ENCODE measurements at regions not wholly inside any gene's neighbourhood (a gene's known extent, or its start where the extent isn't known, plus 50 kb on each side); places are given as distances from the start of the nearest gene placed in this dataset.

GRCh38 chr11:131195661-131196517 lies 174.5 kb upstream of the NTM start:
- no peak for DNase-seq

GRCh38 chr11:131198161-131199014 lies 172.0 kb upstream of the NTM start:
- DNase-seq = no peak

- no peak for DNase-seq
These were observed 171.5 kb upstream of the NTM start for GRCh38 chr11:131199015-131199280.

- no peak for DNase-seq
These were observed 168.7 kb upstream of the NTM start for GRCh38 chr11:131201674-131202073.

GRCh38 chr11:131203040-131203439 lies 167.4 kb upstream of the NTM start:
- DNase-seq = no peak

- DNase-seq = no peak
These were observed 166.1 kb upstream of the NTM start for GRCh38 chr11:131204282-131204681.

GRCh38 chr11:131204765-131205380 lies 165.5 kb upstream of the NTM start:
- no peak for DNase-seq

GRCh38 chr11:131206671-131207070 lies 163.7 kb upstream of the NTM start:
- no peak for DNase-seq

- DNase-seq = no peak
These were observed 162.5 kb upstream of the NTM start for GRCh38 chr11:131207901-131208300.

GRCh38 chr11:131217313-131218310 lies 152.8 kb upstream of the NTM start:
- DNase-seq = no peak

- no peak for DNase-seq
These were observed 151.9 kb upstream of the NTM start for GRCh38 chr11:131218542-131218941.

GRCh38 chr11:131219646-131220045 lies 150.8 kb upstream of the NTM start:
- DNase-seq = no peak

- DNase-seq = no peak
These were observed 147.0 kb upstream of the NTM start for GRCh38 chr11:131223198-131223991.

GRCh38 chr11:131228378-131228777 lies 142.0 kb upstream of the NTM start:
- no peak for DNase-seq

- DNase-seq = no peak
These were observed 141.2 kb upstream of the NTM start for GRCh38 chr11:131229221-131229620.

- no peak for DNase-seq
These were observed 139.0 kb upstream of the NTM start for GRCh38 chr11:131231317-131231940.

GRCh38 chr11:131232261-131232660 lies 138.2 kb upstream of the NTM start:
- DNase-seq = no peak

- no peak for DNase-seq
These were observed 136.2 kb upstream of the NTM start for GRCh38 chr11:131234221-131234620.

GRCh38 chr11:131235328-131236298 lies 134.8 kb upstream of the NTM start:
- DNase-seq = no peak

- no peak for DNase-seq
These were observed 130.0 kb upstream of the NTM start for GRCh38 chr11:131240421-131240820.

Measured in GDM1 (cell line).